ENCODE measurements at regions not wholly inside any gene's neighbourhood (a gene's known extent, or its start where the extent isn't known, plus 50 kb on each side); places are given as distances from the start of the nearest gene placed in this dataset.

GRCh38 chr18:70956554-70956953 is 667.7 kb downstream of the SOCS6 start:
- no peak overlapping the region for H3K4me2 ChIP-seq (ENCODE audit: control insufficient read depth, extremely low read depth, insufficient read depth, low read depth, low read length)
- no peak overlapping the region for H3K9ac ChIP-seq (ENCODE audit: control insufficient read depth, extremely low read depth, insufficient read depth, low read length)
- no peaks in the 10 kb centered on the region for H3K9me3 ChIP-seq (ENCODE audit: control insufficient read depth, low read depth, low read length)
- H3K9me1 ChIP-seq (ENCODE audit: control insufficient read depth, extremely low read depth, insufficient read depth, low read length) = no peaks in the 10 kb centered on the region
- no peak overlapping the region for H2AFZ ChIP-seq (ENCODE audit: control insufficient read depth, low read length)
- no peaks in the 10 kb centered on the region for H3K4me1 ChIP-seq (ENCODE audit: control insufficient read depth, extremely low read depth, insufficient read depth, low read length)
- H3K36me3 ChIP-seq (ENCODE audit: control insufficient read depth in 2 of 2, extremely low read depth in 1 of 2, insufficient read depth in 2 of 2, low read length in 2 of 2) = no peaks in the 10 kb centered on the region
- H3K27me3 ChIP-seq (ENCODE audit: control insufficient read depth, extremely low read depth, insufficient read depth, low read length) = no peaks in the 10 kb centered on the region
- dilution Hi-C loops (cut with MboI; ENCODE audit: extremely low pct_ligation_motif_present, low sequenced_read_pairs) = no loop called here
- no peak for DNase-seq (ENCODE audit: low read depth, low spot score)
- no peaks in the 10 kb centered on the region for H4K20me1 ChIP-seq (ENCODE audit: control insufficient read depth, extremely low read depth, insufficient read depth, low read length)
- H3K4me3 ChIP-seq (ENCODE audit: control insufficient read depth in 2 of 3, extremely low read depth in 1 of 3, insufficient read depth in 2 of 3, low read depth in 1 of 3, low read length in 3 of 3) = no peak overlapping the region
- no peak for TF ChIP-seq CTCF (optimal IDR thresholded peaks at IDR 0.05 in 1 of 3, IDR thresholded peaks at IDR 0.05 in 1 of 3, conservative IDR thresholded peaks at IDR 0.05 in 1 of 3; ENCODE audit: extremely low read depth in 1 of 3, insufficient read depth in 2 of 3, low read length in 3 of 3)
- TF ChIP-seq EZH2 (IDR thresholded peaks at IDR 0.05; ENCODE audit: low read length) = no peak
- H3K27ac ChIP-seq (ENCODE audit: control insufficient read depth, insufficient read depth, low read length) = no peak overlapping the region
- FAIRE-seq = no peak
- H3K79me2 ChIP-seq (ENCODE audit: control insufficient read depth, insufficient read depth, low read length) = no peaks in the 10 kb centered on the region

- FAIRE-seq (no peak), DNase-seq (ENCODE audit: low read depth, low spot score) (no peak)
- Histone ChIP-seq H3K79me2 (ENCODE audit: control insufficient read depth, insufficient read depth, low read length) (no peaks in the 10 kb centered on the region), H3K9ac (ENCODE audit: control insufficient read depth, extremely low read depth, insufficient read depth, low read length) (no peak overlapping the region), H3K27ac (ENCODE audit: control insufficient read depth, insufficient read depth, low read length) (no peak overlapping the region), H3K27me3 (ENCODE audit: control insufficient read depth, extremely low read depth, insufficient read depth, low read length) (no peaks in the 10 kb centered on the region), H2AFZ (ENCODE audit: control insufficient read depth, low read length) (no peak overlapping the region), H4K20me1 (ENCODE audit: control insufficient read depth, extremely low read depth, insufficient read depth, low read length) (no peaks in the 10 kb centered on the region), H3K4me1 (ENCODE audit: control insufficient read depth, extremely low read depth, insufficient read depth, low read length) (no peaks in the 10 kb centered on the region), H3K4me2 (ENCODE audit: control insufficient read depth, extremely low read depth, insufficient read depth, low read depth, low read length) (no peak overlapping the region), H3K9me3 (ENCODE audit: control insufficient read depth, low read depth, low read length) (no peaks in the 10 kb centered on the region), H3K4me3 (ENCODE audit: control insufficient read depth in 2 of 3, extremely low read depth in 1 of 3, insufficient read depth in 2 of 3, low read depth in 1 of 3, low read length in 3 of 3) (no peak overlapping the region), H3K9me1 (ENCODE audit: control insufficient read depth, extremely low read depth, insufficient read depth, low read length) (no peaks in the 10 kb centered on the region), H3K36me3 (ENCODE audit: control insufficient read depth in 2 of 2, extremely low read depth in 1 of 2, insufficient read depth in 2 of 2, low read length in 2 of 2) (no peaks in the 10 kb centered on the region)
- dilution Hi-C loops (cut with MboI; ENCODE audit: extremely low pct_ligation_motif_present, low sequenced_read_pairs) = no loop called here
- TF ChIP-seq EZH2 (IDR thresholded peaks at IDR 0.05; ENCODE audit: low read length) (no peak), CTCF (optimal IDR thresholded peaks at IDR 0.05 in 1 of 3, IDR thresholded peaks at IDR 0.05 in 1 of 3, conservative IDR thresholded peaks at IDR 0.05 in 1 of 3; ENCODE audit: extremely low read depth in 1 of 3, insufficient read depth in 2 of 3, low read length in 3 of 3) (no peak)
Measured at GRCh38 chr18:70936160-70936559, 647.3 kb downstream of the SOCS6 start.
